GM18861 (cell line): ENCODE measurements at regions not wholly inside any gene's neighbourhood (a gene's known extent, or its start where the extent isn't known, plus 50 kb on each side); places are given as distances from the start of the nearest gene placed in this dataset.

Experiments
- ATAC-seq: cut with Tn5 transposase; IDR thresholded peaks from one replicate; pipeline ENCODE4 v1.9.1; 2021; ENCODE audit not compliant: unreplicated experiment

DNA sequence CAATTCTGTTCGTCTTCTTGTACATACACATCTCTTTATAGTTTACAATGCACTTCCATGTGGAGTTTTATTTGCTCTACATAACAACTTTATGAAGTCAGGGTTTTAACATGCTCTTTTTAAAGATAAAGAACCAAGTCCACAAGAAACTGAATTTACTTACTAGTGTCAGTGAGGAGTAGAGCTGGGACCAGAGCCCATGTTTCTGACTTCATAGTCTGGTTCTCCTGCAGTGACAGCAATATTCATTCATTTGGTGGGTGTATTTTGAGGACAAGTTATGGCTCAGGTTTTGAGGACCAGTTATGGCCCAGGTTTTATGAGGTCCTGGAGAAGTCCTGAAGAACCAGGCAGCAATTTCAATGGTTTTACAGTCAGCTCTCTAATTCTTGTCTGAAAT lies 481.9 kb upstream of the TNC start:
- ATAC-seq: no peak

- ATAC-seq: no peak
These were observed 483.5 kb upstream of the TNC start for GRCh38 chr9:115601434-115601833.

- ATAC-seq: no peak
These were observed 487.0 kb upstream of the TNC start for GRCh38 chr9:115604831-115605483.

- no peak for ATAC-seq
These were observed 488.9 kb upstream of the TNC start for GRCh38 chr9:115606838-115607237.

GRCh38 chr9:115614326-115614999 lies 496.5 kb upstream of the TNC start:
- ATAC-seq: no peak

- no peak for ATAC-seq
These were observed 497.0 kb upstream of the TNC start for GRCh38 chr9:115615000-115615401.

DNA sequence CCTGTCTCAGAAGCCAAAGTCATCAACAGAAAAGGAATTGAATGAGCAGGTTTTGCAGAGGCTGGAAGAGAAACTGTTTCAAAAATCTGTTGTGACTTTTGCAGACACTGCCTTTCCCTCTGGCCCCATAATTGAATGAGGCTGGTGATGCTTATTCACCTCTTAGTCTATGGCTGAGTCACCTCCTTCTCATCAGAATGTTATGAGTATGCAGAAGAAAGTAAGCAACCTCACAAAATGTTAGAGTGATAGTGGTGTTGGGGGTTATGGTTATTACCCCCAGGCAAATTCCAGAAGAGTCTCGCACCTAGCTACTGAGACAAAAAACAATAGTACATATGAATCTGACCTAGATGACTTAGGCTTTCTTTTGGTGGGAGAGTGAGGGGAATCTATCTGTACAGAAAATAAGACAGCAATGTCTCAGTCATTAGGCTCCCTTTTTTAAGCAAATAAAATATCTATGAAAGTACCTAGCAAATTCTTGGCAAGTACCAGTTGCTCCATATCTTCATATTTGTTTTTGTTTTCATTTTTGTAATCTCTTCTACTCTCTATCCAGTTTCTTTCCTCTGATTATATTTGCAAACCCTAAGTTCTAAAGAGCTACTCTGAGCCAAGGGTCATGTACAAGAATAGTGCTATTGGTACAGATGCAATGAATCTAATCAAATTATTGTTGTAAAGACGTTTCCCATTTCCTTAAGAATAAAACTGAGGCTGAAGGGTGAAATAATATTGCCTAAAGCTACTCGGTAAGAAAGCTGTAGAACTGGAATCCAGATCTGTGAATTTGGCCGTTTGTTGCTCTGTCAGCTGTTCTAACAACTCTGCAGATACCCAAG lies 498.1 kb upstream of the TNC start:
- ATAC-seq: no peak

GRCh38 chr9:115616666-115617239 lies 498.8 kb upstream of the TNC start:
- no peak for ATAC-seq

DNA sequence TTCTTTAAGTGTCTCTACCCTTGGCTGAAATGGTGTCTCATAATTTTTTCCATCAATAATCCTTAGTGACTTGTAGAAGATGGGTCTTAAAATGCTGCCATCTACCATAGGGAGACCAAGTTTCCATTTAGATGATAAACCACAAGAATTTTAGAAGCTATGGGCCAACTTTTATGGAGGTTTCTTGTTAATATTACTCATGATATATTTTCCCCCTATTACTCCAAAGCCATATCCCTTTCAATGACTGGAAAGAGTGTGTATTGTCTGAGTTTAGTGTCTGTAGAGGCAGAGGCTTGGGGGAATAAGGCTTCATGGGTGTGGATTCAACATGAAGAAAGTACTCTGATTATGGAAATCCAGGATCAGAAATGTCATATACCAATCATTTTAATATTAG lies 507.3 kb upstream of the TNC start:
- no peak for ATAC-seq

- no peak for ATAC-seq
These were observed 508.0 kb upstream of the TNC start for GRCh38 chr9:115625954-115626353.

- ATAC-seq: no peak
These were observed 509.6 kb upstream of the TNC start for GRCh38 chr9:115627511-115627910.

- ATAC-seq: no peak
These were observed 510.5 kb upstream of the TNC start for GRCh38 chr9:115628426-115628825.

DNA sequence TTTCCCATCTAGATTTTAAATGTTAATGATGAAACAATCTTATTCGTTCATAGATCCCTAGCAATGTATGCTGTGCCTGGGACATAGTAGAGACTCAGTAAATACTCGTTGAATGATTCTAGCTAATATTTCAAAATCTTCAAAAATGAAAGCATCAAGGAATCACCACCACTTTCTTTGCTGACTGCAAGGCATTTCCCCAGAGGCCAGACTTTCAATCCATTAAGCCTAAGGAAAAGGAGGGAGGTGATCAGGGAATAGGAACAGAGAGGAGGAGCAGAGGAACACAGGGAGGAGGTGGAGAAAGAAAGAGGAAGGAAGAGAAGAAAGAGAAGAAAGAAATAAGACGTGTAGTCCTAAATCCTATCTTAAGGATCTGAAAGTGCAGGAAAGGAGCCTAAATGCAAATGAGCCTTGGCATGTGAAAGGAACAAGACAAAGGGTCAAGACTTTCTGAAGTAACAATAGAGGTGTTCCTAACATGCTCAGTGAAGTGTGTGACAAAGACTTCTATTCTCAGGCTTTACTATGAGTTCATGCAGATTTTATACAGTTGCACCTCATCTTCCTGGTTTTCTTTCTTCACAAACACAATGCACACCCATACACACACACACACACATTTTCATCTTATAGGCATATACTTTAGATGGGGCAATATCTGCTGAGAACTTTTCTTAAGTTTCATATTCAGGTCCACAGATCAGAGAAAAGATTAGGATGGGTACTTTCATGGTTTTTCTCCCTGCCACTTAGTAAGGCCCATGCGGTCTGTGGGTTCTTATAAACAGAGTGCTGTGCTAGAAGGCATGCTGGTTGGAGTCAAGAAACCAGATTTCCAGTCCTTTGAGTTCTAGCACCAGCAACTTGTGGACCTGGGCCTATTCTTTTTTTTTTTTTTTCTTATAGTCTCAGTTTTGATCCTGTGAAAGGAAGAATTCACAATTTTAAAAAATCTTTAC lies 512.2 kb upstream of the TNC start:
- ATAC-seq: no peak

DNA sequence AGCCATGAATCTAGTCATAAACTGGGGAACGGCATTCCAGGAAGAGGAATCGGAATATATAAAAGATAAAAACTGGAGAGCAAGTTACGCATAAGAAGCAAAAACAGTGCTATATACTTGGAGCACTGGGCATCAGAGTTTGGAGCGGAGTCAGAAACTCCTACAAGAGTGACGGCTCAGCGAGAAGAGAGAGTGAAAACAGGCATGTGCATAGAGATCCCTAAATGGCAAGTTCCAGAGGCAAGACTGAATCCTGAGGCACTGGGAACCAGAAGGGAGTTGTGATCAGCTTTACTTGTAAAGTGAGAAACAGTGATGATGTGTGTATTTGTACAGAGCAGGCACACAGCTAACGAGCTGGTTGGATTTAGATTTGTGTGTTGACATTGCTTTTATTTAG lies 514.4 kb upstream of the TNC start:
- ATAC-seq: no peak

GRCh38 chr9:115633104-115633503 lies 515.1 kb upstream of the TNC start:
- ATAC-seq: no peak

GRCh38 chr9:115635680-115636383 lies 517.8 kb upstream of the PAPPA start:
- no peak for ATAC-seq

DNA sequence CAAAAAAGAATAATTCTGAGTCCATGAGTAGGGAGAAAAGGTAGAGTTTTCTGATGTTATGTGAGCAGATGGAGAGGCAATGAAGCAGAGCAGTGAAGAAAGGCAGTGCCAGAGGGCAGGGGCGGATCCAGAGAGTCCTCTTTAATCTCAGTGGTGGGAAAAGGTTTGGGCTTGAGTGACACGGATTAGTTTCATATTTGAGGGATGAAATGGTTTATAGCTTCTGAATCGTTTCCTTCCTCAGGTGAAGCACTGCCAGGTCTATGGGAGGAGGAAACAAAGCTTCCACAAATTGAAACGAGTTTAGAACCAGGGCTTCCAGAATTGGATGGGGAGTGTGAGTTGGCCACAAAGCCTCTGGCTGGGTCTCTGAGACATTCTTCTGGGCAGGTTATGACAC lies 517.0 kb upstream of the PAPPA start:
- no peak for ATAC-seq

DNA sequence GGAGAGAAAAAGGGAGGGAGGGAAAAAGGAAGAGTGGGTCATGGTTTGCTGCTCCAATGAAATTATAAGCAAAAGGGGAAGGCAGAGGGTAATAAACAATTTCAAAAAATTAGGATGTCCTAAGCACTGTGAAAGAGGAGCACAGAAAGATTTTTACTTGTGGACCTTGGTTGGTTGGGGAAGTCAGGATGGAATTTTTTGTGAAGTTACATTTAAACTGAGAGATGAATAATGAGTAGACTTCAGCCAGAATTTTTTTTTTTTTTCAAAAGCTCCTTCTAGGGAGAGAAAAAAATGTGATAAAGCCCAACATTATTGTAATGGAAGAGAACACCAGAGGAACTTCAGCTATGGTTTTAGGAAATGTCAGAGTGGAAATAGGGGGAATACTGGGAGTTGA lies 515.9 kb upstream of the PAPPA start:
- ATAC-seq: no peak

DNA sequence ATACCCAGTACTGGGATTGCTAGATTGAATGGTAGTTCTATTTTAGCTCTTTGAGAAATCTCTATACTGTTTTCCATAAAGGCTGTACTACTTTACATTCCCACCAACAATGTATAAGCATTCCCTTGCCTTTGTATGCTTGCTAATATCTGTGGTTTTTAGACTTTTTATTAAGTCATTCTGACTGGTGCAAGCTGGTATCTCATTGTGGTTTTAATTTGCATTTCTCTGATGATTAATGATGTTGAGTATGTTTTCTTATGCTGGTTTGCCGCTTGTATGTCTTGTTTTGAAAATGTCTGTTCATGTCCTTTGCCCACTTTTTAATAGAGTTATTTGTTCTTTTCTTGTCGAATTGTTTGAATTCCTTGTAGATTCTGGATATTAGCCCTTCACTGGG lies 512.7 kb upstream of the PAPPA start:
- no peak for ATAC-seq

GRCh38 chr9:115642285-115642684 lies 511.3 kb upstream of the PAPPA start:
- ATAC-seq: no peak
